A204.1 (cell line): ENCODE measurements at regions not wholly inside any gene's neighbourhood (a gene's known extent, or its start where the extent isn't known, plus 50 kb on each side); places are given as distances from the start of the nearest gene placed in this dataset.

Experiments used
- FAIRE-seq: peaks from 2 replicates; lab custom pipeline; 2012; peaks lifted over from hg19 to GRCh38; lab: Jason Lieb, UNC

DNA sequence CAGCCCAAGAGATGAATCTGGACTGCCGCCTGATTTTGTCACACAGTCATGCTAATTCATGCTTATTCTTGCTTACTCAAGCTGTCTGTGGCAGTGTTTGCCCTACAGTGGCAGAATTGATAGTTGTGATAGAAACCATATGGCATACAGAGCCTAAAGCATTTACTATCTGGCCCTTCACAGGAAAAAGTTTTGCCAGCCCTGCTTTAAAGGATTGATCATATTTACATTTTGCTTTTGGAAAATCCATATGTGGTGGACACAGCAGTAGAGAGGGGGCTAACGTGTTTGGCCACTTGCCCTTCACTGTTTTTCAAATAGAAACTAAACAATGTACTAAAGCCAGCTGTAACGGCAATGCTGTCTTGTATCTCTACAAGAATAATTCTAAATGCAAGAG, 974.0 kb upstream of the GHITM start:
- no peak for FAIRE-seq

DNA sequence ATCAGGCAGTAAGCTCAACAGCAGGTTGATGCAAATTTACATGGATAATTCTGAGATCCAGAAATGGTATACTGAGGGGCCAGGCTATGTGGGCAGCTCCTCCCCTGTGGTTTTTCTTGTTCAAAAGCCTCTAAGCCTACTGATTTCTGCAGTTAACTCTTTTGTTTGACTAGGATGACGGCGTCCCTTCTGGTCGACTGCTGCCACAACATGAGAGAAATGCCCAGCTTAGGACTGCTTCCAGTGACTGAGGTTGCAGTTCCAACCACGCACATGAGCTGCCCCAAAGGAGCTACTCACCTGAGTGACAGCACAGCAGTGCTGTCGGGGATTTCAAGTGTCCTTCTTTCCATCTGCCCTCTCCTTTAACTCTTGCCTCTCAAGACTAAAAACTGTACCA, 973.0 kb upstream of the GHITM start:
- FAIRE-seq = no peak

DNA sequence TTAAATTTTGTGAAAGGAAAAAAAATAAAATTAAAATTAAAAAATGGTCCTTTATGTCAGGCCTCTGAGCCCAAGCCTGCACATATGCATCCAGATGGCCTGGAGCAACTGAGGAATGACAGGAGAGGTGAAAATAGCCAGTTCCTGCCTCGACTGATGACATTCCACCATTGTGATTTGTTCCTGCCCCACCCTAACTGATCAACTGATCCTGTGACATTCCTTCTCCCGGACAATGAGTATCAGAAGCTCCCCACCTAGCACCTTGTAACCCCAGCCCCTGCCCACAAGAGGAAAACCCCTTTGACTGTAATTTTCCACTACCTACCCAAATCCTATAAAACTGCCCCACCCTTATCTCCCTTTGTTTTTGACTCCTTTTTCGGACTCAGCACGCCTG, 972.2 kb upstream of the GHITM start:
- no peak for FAIRE-seq

DNA sequence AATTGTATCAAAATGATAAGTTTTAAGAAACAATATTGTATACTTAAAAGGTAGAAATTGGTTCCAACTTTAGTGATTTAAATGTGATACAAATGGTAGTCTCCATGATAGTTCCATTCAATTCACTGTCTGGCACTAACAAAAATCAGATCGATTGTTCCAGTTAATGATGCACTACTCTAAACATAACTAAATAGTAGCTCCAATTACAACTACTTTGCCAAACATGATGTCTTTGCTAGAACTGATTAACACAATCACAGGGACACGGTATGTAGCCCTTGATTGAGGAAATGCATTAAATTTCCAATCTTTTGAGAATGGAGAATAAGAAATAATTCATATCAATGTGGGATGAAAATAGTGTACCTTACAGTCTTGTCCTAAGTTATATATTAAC, 962.4 kb upstream of the GHITM start:
- no peak for FAIRE-seq

DNA sequence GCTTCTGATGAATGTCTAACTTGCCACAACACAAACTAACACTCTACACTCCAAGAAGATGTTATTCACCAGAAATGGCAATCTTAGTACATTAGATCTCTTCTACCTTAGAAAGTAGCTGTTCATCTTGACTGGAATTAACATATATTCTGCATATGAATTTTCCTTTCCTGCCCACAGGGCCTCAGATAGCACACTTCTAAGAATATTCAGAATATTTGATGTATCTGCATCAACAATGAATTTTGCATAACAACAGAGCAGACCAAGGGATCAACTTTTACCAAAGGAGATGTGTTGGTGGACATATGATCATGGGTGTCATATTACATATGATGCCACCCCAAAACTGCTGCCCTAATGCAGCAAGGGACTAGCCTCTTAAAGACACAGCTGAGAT, 960.8 kb upstream of the GHITM start:
- no peak for FAIRE-seq

DNA sequence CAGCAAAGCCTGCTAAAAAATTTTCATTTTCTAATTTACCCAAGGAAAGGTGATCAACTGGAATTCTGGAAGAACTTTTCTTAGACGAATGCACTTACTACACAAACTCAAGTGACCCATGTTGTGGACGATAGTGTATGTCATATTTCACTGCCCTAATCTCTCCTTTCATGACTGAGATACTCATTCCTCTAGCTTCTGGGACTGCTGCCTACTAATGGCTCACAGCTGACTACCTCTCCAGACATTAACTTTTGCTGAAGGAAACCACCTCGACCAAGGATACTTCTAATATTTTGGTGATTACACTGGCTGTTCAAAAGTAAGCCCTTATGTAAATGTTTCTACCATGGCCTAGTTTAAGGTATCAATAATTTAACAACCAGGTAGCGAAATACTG, 959.9 kb upstream of the GHITM start:
- no peak for FAIRE-seq

DNA sequence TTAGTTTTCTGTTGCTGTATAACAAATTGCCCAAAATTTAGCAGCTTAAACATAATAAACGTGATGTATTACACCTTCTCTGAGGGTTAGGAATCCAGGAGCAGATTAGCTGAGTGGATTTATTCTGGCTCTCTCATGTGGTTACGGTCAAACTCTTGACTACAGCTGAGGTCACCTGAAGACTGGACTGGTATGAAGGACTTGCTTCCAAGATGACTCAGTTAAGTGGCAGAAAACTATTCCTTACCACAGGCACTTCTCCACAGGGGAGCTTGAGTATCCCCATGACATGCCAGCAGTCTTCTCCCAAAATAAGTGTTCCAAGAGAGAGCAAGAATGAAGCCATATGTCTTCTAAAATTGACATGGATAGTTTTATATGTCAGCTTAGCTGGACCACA, 957.2 kb upstream of the GHITM start:
- no peak for FAIRE-seq

DNA sequence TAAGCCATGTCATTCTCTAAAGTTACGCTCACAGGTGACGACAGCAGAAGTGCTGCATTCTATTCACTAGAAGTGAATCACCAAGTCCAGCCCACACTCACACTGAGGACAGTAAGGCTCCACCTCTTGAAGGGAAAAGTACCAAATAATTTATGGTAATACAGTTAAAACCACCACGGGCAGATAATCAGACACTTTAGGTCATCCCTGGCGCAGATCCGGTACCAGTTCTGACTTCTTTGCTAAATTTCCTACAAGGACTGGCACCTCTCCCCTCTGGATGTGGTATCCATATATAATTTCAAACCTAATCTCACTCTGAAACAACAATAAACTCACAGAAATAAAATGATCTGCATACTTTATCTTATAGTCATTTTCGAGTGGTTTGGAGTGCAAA, 954.7 kb upstream of the GHITM start:
- FAIRE-seq = no peak

DNA sequence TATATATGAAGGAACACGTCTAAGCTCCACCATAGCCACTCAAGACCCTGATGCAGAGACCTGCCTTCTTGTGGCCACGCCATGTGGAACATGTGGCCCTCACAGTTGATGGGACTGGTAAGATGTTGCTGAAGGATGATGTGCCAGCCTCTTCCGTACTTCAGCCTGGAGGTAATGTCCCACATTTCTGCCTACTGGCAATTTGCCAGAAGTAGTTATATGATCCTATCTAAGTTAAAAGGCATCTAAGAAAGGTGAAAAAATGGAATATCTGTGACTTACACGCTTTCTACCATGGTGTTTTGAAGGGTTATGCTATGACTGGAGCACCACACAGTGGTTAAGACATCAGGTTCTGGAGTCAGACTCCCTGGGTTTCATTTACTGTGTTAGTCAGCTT, 948.7 kb upstream of the GHITM start:
- FAIRE-seq = no peak

DNA sequence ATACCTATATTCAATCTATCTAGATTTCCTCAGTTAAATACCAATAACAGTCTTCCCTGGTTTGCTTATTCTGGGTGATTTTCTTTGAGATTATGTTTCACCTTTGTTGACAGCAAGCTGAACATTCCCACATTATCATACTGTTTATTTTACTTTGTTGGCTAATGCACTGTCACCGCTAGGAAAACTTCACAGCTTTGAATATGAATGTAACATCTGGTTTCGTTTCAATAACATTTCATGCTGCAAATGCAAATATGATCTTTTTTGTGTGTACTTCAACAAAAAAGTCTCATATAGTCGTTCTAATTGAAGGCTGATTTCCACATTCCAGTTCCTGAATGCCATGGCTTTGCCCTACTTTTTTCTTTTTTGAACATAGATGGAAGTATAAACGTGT, 946.3 kb upstream of the GHITM start:
- no peak for FAIRE-seq

DNA sequence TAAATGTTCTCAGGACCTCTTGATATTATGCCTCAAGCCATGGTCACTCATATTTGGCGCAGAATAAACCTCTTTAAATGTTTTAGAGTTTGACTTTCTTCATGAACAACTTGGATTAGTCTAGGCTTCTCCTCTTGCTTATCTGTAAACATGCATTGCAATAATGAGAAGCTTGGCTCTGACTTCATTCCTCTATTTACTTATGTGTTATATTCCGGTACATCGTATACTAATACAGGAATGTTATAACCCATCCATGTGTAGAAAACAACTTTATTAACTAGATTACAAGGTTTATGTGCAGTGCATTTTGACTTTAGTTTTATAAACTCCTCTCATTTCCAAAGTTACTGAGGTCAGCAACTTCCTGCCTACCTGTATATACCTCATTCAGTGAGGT, 944.3 kb upstream of the GHITM start:
- FAIRE-seq = no peak

DNA sequence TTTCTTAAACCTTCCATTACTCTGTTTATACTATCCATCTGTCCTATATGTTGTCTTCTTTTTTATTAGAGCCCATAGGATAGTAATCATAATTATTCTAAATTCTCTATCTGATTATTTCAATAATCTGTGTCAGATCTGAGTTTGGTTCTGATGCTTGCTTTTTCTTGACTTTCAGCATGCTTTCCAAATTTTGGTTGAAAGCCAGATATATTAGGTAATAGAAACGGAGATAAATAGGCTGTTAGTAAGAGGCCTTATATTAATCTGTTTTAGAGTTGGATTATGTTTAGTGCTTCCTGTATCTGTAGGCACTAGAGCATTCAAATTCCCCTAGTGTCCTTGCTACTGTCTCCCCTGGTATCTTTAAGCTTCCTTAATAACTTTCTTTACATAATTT, 939.9 kb upstream of the GHITM start:
- no peak for FAIRE-seq

DNA sequence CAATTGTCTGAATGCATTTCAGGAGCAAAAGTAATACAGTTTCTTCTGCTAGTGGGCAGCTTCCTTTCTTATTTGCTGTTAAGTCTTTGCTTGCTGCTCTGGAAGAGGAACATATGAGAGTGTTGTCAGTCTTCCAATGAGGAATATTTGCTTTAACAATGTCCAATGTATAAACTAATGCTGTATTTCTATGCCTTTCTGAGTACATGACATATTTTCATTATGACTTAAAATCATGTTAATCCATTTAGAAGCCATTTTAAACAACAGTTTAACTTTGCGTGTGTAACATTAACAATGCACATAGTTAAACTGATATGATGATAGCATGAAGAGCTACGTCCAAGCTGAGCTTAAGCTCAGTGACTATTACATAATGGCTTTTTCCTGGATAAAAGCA, 933.4 kb upstream of the GHITM start:
- no peak for FAIRE-seq

DNA sequence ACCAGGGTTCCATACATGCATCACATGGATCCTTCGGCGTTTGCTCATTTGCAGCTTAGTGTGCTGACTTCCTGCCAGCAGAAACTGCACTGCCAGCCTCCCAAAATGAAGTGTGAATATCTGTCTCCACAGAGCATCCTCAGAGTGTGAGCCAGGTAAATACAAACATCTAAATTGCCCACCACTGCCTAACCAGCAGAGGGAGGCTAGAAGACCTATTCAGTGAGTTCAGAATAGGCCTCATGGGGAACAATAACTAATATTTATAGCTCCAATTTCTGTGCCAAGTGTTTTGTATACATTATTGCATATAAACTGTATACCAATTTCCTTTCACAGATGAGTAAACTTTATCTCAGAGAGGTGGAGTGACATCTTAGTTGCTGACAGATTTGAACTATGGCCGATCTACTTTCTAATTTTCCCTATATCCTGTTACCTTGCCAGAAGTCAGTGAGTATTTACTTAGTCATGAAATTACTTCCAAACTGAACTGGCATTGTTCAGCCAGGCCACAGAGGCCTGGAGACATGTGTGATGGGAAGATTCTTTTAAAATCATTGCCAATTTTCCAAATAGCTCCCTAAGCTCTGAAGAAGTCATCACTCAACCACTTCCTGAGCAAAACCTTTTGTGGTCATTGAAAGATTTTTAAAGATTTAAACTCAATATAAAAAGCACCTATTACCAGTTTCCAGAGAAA, 926.5 kb upstream of the GHITM start:
- no peak for FAIRE-seq

DNA sequence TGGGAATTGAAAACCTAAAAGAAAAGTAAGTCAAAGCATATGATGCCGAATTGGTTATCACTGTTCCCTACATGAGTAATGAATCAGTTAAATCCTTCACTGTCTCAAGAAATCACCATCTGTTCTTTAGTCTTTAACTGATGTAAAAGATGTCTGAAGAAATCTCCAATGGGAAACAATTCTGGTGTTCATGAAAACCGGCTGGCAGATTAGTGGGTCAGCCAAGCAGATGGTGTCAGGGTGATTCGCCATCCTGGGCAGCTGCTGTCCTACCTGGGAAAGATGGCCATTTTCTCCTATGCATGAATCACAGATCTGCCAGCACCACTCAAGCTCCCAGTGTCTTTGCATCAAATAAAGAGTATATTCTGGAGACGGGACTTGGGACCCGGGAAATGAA, 925.2 kb upstream of the GHITM start:
- no peak for FAIRE-seq

DNA sequence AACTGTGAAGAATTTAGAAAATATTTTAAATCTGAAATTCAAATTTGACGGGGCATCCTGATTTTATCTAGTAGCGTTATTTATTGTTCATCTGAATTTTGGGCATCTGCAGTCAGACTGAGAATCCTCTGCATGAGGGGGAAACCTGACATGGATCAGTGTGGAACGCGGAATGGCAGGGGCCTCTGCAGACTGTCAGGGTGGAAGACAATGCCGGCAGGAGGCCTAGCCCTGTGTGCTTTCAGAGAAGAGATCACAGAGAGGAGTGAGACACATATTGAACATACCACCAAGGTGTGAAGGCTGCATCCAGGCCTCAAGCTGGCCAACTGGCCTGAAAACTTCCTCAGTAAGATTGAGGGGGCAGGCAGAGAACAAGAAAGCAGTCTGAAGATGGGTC, 921.1 kb upstream of the GHITM start:
- no peak for FAIRE-seq

DNA sequence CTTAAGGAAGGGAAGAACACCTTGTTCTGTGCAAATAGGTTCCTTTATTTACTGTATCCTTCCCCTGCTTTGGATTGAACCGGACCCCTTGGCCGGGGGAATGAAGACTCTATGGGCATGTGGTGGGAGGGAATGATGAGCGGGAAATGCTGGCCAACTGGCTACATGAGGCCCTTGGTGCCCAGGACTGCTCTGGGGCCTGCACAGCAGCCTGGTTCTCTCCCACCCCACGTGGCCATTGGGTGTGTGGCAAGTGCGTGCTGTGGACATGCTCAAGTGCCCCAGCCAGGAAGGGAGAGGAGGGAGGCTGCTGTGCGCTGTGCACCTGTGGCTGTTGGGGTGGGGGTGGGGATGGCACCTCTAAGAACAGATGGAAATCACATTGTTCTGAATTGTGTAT, 917.0 kb upstream of the GHITM start:
- FAIRE-seq = no peak

DNA sequence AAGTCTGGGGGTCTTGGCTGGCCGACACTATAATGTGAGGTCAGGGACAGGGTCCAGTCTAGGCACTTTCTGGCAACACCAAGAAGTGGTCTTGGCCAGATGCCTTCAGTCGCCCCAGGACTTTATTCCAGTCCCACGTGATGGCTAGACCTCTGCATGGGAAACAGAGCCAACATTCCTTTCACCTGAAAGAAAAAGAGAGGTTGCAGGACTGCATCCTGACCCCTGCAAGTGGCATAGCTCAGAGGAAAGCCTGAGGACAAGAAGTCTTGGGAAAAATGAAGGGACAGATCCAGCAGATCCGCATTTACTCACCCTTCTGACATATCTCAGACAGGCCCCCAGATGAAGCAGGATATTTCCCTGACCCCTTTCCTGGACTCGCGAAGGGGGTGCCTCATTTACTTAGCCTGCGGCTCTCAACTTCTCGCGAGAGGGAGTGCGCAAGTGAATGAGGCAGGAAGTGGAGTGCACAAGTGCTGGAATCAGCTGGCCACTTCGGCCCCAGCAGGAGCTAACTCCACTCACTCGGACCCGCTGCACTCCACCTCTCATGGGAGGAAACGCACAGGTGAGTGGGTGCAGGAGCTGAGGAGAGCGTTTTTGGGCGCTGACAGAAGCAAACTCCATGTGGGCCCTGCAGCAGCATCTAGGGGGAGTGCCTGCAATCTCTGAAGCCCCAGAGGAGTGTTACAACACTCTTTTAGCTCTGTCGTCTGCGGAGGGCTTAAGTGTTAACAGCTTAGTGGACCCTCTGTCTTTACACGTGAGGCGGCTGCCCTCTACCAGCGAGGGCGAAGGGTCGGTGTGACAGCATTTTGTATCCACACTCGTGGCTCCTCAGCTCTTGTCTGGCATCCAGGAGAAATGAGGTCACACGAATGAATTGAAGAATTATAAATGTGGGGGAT, 916.2 kb upstream of the GHITM start:
- no peak for FAIRE-seq

DNA sequence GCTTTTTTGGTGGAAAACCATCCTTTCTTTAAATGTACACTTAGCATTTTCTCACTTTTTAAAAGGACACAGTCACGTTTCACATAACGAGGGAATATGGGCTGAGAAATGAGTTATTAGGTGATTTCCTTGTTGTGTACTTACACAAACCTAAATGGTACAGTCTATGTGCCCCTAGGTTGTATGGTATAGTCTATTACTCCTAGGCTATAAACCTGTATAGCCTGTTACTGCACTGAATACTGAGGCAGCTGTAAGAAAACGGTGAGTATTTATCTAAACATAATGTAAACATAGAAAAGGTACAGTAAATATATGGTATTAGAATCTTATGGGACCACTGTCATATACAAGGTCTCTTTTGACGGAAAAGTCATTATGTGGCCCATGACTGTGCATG, 913.5 kb upstream of the GHITM start:
- FAIRE-seq = no peak

DNA sequence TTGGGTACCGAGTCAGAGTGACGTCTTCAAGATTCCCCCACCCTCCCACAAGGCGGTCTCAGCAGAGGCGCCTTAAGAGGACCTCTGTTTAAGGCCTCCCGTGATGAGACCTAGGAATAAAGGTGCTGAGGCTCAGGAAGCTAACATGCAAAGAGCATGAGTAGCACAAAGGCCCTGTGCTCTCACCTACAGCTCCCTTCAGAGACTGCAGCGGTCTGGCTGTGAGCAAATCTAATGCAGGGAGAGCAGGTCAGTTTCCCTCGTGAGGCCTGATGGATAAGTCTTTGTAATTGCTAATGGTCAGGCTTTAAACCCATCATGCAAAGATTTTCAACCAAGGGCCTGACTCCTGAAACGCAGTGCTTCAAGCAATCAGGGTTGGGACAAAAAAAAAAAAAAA, 909.3 kb upstream of the GHITM start:
- FAIRE-seq = no peak

DNA sequence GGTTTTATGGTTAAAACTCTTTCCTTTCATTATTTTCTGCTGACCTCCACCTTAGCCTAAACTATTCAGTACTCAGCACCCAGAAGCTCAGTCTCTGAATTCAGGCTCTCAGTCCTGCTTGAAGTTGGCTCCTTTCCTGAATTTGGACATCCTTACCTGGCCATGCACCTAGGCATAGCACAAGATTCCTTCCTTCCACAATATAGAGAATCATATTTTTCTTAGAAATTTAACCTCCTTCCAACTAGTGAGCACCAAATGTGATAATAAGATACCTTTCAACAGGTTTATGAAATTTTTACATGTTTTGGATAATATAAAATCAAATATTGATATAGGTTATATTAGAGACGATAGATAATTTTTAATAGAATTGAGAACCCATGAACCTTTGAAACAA, 905.6 kb upstream of the GHITM start:
- FAIRE-seq = peak; percentile 35

DNA sequence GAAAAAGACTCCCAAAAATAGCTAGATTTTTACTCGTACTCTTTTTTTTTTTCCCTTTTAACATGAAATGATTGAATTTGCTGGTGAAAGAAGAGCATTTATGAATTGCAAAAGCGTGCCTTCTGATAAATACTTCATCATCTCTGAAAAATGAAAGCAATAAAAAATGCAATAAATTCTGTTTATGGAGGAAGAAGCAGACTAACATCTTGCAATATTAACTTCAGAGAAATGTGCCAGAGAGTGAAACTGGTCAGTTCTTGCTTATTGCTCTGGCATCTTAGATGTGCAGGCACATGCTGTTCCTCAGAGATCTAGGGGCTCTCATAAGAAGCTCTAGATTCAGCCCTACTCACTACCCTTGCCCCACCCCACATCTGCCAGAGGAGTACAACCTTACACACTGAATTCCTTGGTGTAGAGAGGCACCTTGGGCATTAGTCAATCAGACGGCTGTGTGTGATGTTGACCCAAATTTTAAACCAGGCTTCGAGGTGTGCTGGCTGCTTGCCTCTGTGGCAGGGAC, 891.1 kb upstream of the GHITM start:
- FAIRE-seq = no peak

DNA sequence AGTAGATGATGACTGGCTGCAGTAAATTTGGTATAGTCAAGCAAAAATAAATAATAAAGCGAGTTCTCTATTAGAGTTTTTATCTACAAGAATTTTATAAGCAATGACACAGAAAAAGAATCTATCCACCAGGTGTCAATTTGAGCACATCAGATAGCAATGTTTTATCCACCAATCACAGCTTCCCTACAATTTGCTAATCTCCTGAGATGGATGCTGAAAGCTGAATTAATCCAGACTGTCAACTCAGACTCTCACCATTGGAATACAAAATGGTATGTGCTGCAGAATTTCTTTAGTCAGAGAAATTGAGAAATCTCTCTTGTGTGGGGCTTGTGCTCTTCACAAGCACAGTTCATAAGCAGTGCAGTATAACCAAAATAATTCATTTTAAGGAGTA, 888.9 kb upstream of the GHITM start:
- FAIRE-seq = no peak

DNA sequence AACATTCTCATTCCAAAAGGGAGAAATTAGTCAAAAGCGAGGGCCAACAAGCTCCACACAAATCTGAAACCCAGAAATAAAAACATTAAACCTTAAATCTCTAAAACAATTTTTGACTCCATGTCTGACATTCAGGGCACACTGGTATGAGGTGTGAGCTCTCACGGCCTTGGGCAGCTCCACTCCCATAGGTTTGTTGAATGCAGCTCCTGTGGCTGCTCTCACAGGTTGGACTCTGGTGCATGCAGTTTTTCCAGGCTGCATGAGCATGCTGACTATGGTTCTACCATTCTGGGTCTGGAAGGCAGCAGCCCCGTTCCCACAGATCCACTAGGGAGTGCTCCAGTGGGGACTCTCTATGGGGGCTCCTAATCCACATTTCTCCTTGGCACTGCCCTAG, 887.1 kb upstream of the GHITM start:
- no peak for FAIRE-seq
